Pancreas (tissue), 10 donors: ENCODE measurements at regions not wholly inside any gene's neighbourhood (a gene's known extent, or its start where the extent isn't known, plus 50 kb on each side); places are given as distances from the start of the nearest gene placed in this dataset.
"Not testable (repeated sequence)": the region's sequence is repeated elsewhere in the genome, so short reads cannot be mapped to it uniquely, and the experiment has no call there.

Experiments used
- ATAC-seq, 4 donors: fragments of 200-7000 bp; cut with Tn5 transposase; one replicate each; pipeline versions ENCODE4 v1.8.0 to v1.9.1; 2020; ENCODE audit warnings: mild to moderate bottlenecking in 4 of 4, moderate library complexity in 4 of 4
- DNase-seq, 6 donors: peaks; one replicate each; pipeline ENCODE4 v3.0.0-alpha.2; 2020
- FAIRE-seq: peaks from 2 replicates; lab custom pipeline; 2012; peaks lifted over from hg19 to GRCh38; lab: Jason Lieb, UNC
- H3K27ac ChIP-seq, 4 donors: fragments of 200-600 bp; sonication (generic); 1 replicate in 3 of 4; 2 replicates in 1 of 4; pipeline versions ENCODE4 v1.5.0 to v1.8.0; 2020
- H3K27me3 ChIP-seq, 4 donors: fragments of 200-600 bp; one replicate each; pipeline ENCODE4 v1.8.0; 2021
- H3K36me3 ChIP-seq, 3 donors: fragments of 200-600 bp; sonication (generic) in 1 of 3; one replicate each; pipeline versions ENCODE4 v1.5.0 to v1.8.0; 2020 to 2021
- H3K4me1 ChIP-seq, 3 donors: fragments of 200-600 bp; one replicate each; pipeline ENCODE4 v1.8.0; 2021
- H3K4me3 ChIP-seq, 4 donors: fragments of 200-600 bp; sonication (generic) in 2 of 4; one replicate each; pipeline versions ENCODE4 v1.5.0 to v1.8.0; 2020 to 2021
- H3K9me3 ChIP-seq, 4 donors: fragments of 200-600 bp; one replicate each; pipeline ENCODE4 v1.8.0; 2021
- WGBS, 2 donors: extraction: QIAGEN DNeasy Blood & Tissue Kit; methylation state at CpG; one replicate each; pipeline ENCODE4 v1.1.7; 2013; 5-methylcytosine and 5-hydroxymethylcytosine counted together
- intact Hi-C, 3 donors: fragments of 100-400 bp; cut with DNase I; formaldehyde crosslinking; loops; one replicate each; pipeline versions ENCODE4 v1.11.1 to v1.14.2; 2022
- TF ChIP-seq, protein P1 (sequence below), 4 donors: fragments of 200-600 bp; sonication (generic) in 3 of 4; IDR thresholded peaks; one replicate each; pipeline versions ENCODE4 v1.5.0 to v1.8.0; 2021; ENCODE audit warnings: antibody characterized with exemption in 4 of 4
- donor health status: healthy with polysubstance abuse.
- donor health status: DM: no; HTN: no; CAD: no; lungs with moderate emphysema.
- donor health status: DM: no; HTN: no; CAD: no.
- donor health status: control.
- donor health status: control.
- donor health status: Bipolar disorder and iron deficiency.
- donor health status: DM: yes; HTN: yes; CAD: no.
- donor health status: DM: no; HTN: no; CAD: no.
- donor health status: DM: no; HTN: no; CAD: no.
- donor health status: DM: yes; HTN: yes; CAD: no.

DNA sequence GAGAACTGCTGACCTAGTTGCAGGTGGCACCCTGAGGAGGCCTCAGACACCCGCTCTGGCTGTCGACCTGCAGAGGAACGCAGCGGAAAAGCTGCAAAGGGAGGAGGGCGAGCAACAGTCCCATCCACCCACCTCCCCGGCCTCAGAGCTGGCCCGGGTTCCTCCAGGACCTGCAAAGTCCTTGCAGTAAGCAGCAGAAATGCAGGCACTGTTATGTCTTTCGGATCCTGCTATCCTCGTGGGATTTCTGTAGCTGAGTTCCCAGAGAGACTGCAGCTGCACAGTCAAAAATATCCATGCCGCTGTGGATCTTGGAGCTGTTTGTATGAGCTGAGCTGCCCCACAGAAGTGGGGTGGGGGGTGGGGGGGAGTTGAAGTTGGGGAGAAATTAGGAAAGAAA lies 251.3 kb downstream of the ANKRD60 start:
- Histone ChIP-seq H3K36me3 (no peaks in the 10 kb centered on the region), H3K4me3 (no peak overlapping the region), H3K27ac (no peak overlapping the region), H3K27me3 (no peaks in the 10 kb centered on the region), H3K9me3 (no peaks in the 10 kb centered on the region), H3K4me1 (no peaks in the 10 kb centered on the region)
- DNase-seq, result no peak
- no peak for FAIRE-seq
- TF ChIP-seq, protein P1, sequence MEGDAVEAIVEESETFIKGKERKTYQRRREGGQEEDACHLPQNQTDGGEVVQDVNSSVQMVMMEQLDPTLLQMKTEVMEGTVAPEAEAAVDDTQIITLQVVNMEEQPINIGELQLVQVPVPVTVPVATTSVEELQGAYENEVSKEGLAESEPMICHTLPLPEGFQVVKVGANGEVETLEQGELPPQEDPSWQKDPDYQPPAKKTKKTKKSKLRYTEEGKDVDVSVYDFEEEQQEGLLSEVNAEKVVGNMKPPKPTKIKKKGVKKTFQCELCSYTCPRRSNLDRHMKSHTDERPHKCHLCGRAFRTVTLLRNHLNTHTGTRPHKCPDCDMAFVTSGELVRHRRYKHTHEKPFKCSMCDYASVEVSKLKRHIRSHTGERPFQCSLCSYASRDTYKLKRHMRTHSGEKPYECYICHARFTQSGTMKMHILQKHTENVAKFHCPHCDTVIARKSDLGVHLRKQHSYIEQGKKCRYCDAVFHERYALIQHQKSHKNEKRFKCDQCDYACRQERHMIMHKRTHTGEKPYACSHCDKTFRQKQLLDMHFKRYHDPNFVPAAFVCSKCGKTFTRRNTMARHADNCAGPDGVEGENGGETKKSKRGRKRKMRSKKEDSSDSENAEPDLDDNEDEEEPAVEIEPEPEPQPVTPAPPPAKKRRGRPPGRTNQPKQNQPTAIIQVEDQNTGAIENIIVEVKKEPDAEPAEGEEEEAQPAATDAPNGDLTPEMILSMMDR (IDR thresholded peaks at IDR 0.05), result no peak
- intact Hi-C loops, result no loop called here
- no peak for ATAC-seq
- 52 to 68% methylated on average over 10 of the region's 10 CpGs for WGBS, 2 donors

DNA sequence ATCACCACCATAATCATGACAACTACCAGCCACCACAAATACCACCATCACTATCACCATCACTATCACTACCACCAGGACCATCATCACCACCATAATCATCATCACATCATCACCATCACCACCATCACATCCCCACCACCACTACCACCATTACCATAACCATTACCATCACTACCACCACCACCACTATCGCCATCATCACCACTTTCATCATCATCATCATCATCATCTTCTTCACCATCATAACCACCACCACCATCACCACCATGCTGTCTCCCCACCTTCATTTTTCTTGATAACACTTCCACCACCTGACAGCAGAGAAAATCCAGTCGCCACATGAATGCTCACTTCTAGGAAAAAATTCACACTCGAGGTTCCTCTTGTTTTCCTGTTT lies 253.6 kb downstream of the ANKRD60 start:
- no peak overlapping the region for H3K4me3 ChIP-seq
- intact Hi-C loops, result no loop called here
- ATAC-seq, result no peak
- no peaks in the 10 kb centered on the region for H3K9me3 ChIP-seq
- H3K36me3 ChIP-seq, result no peaks in the 10 kb centered on the region
- WGBS, 2 donors, result 68 to 72% methylated on average over 3 of the region's 3 CpGs
- no peak for FAIRE-seq
- no peaks in the 10 kb centered on the region for H3K27me3 ChIP-seq
- TF ChIP-seq, protein P1 (IDR thresholded peaks at IDR 0.05), result no peak
- no peak for DNase-seq
- H3K27ac ChIP-seq, result no peak overlapping the region
- no peaks in the 10 kb centered on the region for H3K4me1 ChIP-seq

DNA sequence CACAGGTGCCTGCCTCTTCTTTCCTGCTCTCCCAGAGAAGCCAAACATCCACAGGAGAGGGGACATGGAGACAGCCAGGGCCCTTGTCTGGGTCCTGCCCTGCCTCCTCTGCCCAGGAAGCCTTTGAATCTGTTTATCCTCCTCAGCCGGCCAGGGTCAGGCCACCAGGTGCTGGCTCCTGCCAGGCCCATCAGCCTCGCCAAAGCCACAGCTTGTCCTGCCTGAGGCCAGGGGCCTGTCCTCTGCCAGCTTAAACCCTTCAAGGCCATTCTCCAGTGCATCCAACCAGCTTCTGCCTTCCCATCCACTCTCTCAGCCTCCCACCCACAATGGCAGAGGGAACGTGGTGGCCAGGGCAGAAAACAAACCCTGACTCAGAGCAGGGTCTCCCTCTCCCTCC lies 254.6 kb downstream of the ANKRD60 start:
- H3K36me3 ChIP-seq, result no peaks in the 10 kb centered on the region
- DNase-seq, result no peak
- TF ChIP-seq, protein P1 (IDR thresholded peaks at IDR 0.05), result no peak
- intact Hi-C loops, result no loop called here
- no peak for ATAC-seq
- no peak overlapping the region for H3K4me3 ChIP-seq
- H3K27ac ChIP-seq, result no peak overlapping the region
- H3K27me3 ChIP-seq, result no peaks in the 10 kb centered on the region
- FAIRE-seq, result no peak
- H3K4me1 ChIP-seq, result no peaks in the 10 kb centered on the region
- WGBS, 2 donors, result 48 to 62% methylated on average over 3 of the region's 3 CpGs
- H3K9me3 ChIP-seq, result no peaks in the 10 kb centered on the region

DNA sequence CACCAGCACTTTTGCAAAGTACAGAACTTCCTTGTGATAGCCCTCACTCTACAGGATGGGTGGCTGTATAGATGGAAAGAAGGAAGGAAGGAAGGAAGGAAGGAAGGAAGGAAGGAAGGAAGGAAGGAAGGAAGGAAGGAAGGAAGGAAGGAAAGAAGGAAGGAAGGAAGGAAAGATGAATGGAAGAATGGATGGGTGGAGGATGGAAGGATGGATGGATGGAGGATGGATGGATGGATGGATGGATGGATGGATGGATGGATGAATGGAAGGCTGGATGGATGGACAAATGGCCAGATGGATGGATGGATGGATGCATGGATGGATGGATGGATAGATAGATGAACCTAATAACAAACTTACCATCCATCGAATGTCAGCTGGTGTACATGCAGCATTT lies 256.9 kb downstream of the ANKRD60 start:
- FAIRE-seq, intact Hi-C loops, H3K9me3 ChIP-seq, H3K36me3 ChIP-seq, H3K27ac ChIP-seq, H3K27me3 ChIP-seq, H3K4me3 ChIP-seq, H3K4me1 ChIP-seq, DNase-seq, ATAC-seq: not testable (repeated sequence)
- 63 to 77% methylated on average over 1 of the region's 1 CpG for WGBS, 2 donors

DNA sequence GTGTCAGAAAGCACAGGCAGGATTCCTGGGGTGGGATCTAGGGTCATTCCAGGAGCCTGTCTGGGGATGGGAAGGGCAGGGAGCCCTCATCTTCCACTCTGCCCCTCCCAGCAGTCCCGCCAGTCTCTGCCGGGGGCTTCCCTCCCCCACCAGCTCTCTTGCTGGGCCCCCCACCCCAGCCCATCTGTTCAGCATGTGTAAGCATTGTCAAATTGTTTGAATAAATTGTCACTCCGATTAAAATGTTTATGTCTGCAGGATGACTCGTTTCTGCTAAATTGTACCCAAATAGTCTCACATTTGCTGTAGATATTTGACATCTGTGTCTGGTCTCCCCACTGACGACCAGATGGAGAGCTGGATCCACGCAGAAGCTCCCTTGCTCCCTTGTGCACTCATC lies 257.6 kb downstream of the ANKRD60 start:
- FAIRE-seq (no peak), ATAC-seq (no peak), DNase-seq (no peak)
- TF ChIP-seq, protein P1 (IDR thresholded peaks at IDR 0.05), result no peak
- H3K9me3 ChIP-seq, result no peaks in the 10 kb centered on the region
- H3K4me3 ChIP-seq, result no peak overlapping the region
- H3K27ac ChIP-seq, result no peak overlapping the region
- 45 to 52% methylated on average over 6 of the region's 6 CpGs for WGBS, 2 donors
- H3K4me1 ChIP-seq, result no peaks in the 10 kb centered on the region
- intact Hi-C loops, result no loop called here
- H3K36me3 ChIP-seq, result no peaks in the 10 kb centered on the region
- no peaks in the 10 kb centered on the region for H3K27me3 ChIP-seq

DNA sequence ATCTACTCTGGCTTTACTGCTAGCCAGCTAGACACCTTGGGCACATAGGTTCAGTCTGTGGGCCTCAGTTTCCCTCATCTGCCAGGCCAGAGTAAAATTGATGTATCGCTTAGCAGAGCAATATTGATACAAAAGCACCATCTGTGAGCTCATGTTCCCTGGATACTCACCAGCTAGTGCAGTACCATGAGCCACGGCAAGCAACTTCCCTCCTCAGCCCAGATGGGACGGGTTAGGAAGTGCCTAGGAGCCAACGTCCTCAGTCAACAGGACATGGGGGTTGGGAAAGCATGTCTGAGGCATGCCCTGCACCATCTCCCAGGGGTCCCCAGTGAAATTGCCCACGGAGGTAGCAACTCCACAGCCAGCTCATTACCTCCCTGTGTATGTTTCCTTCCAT lies 258.3 kb downstream of the ANKRD60 start:
- TF ChIP-seq, protein P1 (IDR thresholded peaks at IDR 0.05), result no peak
- Histone ChIP-seq H3K9me3 (no peaks in the 10 kb centered on the region), H3K27ac (no peak overlapping the region), H3K4me3 (no peak overlapping the region), H3K36me3 (no peaks in the 10 kb centered on the region), H3K4me1 (no peaks in the 10 kb centered on the region), H3K27me3 (no peaks in the 10 kb centered on the region)
- intact Hi-C loops, result no loop called here
- DNase-seq (no peak), ATAC-seq (no peak), FAIRE-seq (no peak)
- 46 to 48% methylated on average over 5 of the region's 5 CpGs for WGBS, 2 donors
